ENCODE measurements at regions not wholly inside any gene's neighbourhood (a gene's known extent, or its start where the extent isn't known, plus 50 kb on each side); places are given as distances from the start of the nearest gene placed in this dataset.
"Not testable (repeated sequence)": the region's sequence is repeated elsewhere in the genome, so short reads cannot be mapped to it uniquely, and the experiment has no call there.

- ChIA-PET CTCF (no interaction called here), POLR2A (ENCODE audit: unreplicated experiment) (interaction anchor here (0.7 kb wide), 1 partner anchor 9 kb away, joined by 5 read pairs; no protein-coding TSS in a partner anchor)
- no peak for TF ChIP-seq CTCF (conservative IDR thresholded peaks at IDR 0.05)
- TF ChIP-seq EZH2 (IDR thresholded peaks at IDR 0.05; ENCODE audit: low read depth), result no peak
- Histone ChIP-seq H3K27ac (no peak overlapping the region), H3K9me3 (ENCODE audit: insufficient read depth, low read depth) (no peaks in the 10 kb centered on the region; the same call in 1 of the 2 replicates), H3K36me3 (ENCODE audit: low read depth) (no peaks in the 10 kb centered on the region), H4K20me1 (ENCODE audit: insufficient read depth) (no peaks in the 10 kb centered on the region), H3K9me2 (ENCODE audit: insufficient read depth) (no peaks in the 10 kb centered on the region), H3K4me2 (no peak overlapping the region), H2AFZ (no peak overlapping the region), H3K4me1 (replicated peaks; ENCODE audit: insufficient read depth) (no peaks in the 10 kb centered on the region), H3K79me2 (ENCODE audit: low read depth) (no peaks in the 10 kb centered on the region), H3F3A (ENCODE audit: insufficient read depth, low read depth) (no peaks in the 10 kb centered on the region), H3K27me3 (ENCODE audit: insufficient read depth, low read depth) (no peaks in the 10 kb centered on the region), H3K4me3 (no peak overlapping the region)
- intact Hi-C loops (cut with micrococcal nuclease; ENCODE audit: unreplicated experiment), result no loop called here
- BruUV-seq (replicated peaks), result no TSS peak
- DNase-seq, result no peak
These were observed 717.0 kb upstream of the MBL2 start for GRCh38 chr10:53489335-53490182.

- no peak for DNase-seq
- H3K4me2 ChIP-seq, result no peak overlapping the region
- no peak overlapping the region for H3K27ac ChIP-seq
- H3K9me3 ChIP-seq (ENCODE audit: insufficient read depth, low read depth), result no peaks in the 10 kb centered on the region; the same call in 1 of the 2 replicates
- H3K36me3 ChIP-seq (ENCODE audit: low read depth), result no peaks in the 10 kb centered on the region
- TF ChIP-seq EZH2 (IDR thresholded peaks at IDR 0.05; ENCODE audit: low read depth), result no peak
- TF ChIP-seq CTCF (conservative IDR thresholded peaks at IDR 0.05), result no peak
- intact Hi-C loops (cut with micrococcal nuclease; ENCODE audit: unreplicated experiment), result no loop called here
- H3K4me3 ChIP-seq, result no peak overlapping the region
- no peaks in the 10 kb centered on the region for H3F3A ChIP-seq (ENCODE audit: insufficient read depth, low read depth)
- H3K4me1 ChIP-seq (replicated peaks; ENCODE audit: insufficient read depth), result no peaks in the 10 kb centered on the region
- no peaks in the 10 kb centered on the region for H3K9me2 ChIP-seq (ENCODE audit: insufficient read depth)
- H2AFZ ChIP-seq, result no peak overlapping the region
- no peaks in the 10 kb centered on the region for H4K20me1 ChIP-seq (ENCODE audit: insufficient read depth)
- no peaks in the 10 kb centered on the region for H3K79me2 ChIP-seq (ENCODE audit: low read depth)
- POLR2A ChIA-PET (ENCODE audit: unreplicated experiment), result no interaction called here
- H3K27me3 ChIP-seq (ENCODE audit: insufficient read depth, low read depth), result no peaks in the 10 kb centered on the region
- CTCF ChIA-PET, result no interaction called here
- no TSS peak for BruUV-seq (replicated peaks)
These were observed 714.7 kb upstream of the MBL2 start for GRCh38 chr10:53487019-53487983.

GRCh38 chr10:53485422-53485821 is 712.8 kb upstream of the MBL2 start:
- CTCF ChIA-PET; H3K9me2 ChIP-seq (ENCODE audit: insufficient read depth); H4K20me1 ChIP-seq (ENCODE audit: insufficient read depth); H3K9me3 ChIP-seq (ENCODE audit: insufficient read depth, low read depth); H3F3A ChIP-seq (ENCODE audit: insufficient read depth, low read depth); DNase-seq; H3K4me1 ChIP-seq (replicated peaks; ENCODE audit: insufficient read depth); H2AFZ ChIP-seq; H3K4me3 ChIP-seq; H3K27ac ChIP-seq; intact Hi-C loops (cut with micrococcal nuclease; ENCODE audit: unreplicated experiment); H3K27me3 ChIP-seq (ENCODE audit: insufficient read depth, low read depth); H3K36me3 ChIP-seq (ENCODE audit: low read depth); H3K79me2 ChIP-seq (ENCODE audit: low read depth); BruUV-seq (replicated peaks); H3K4me2 ChIP-seq; POLR2A ChIA-PET (ENCODE audit: unreplicated experiment): not testable (repeated sequence)
